ENCODE measurements at regions not wholly inside any gene's neighbourhood (a gene's known extent, or its start where the extent isn't known, plus 50 kb on each side); places are given as distances from the start of the nearest gene placed in this dataset.

DNA sequence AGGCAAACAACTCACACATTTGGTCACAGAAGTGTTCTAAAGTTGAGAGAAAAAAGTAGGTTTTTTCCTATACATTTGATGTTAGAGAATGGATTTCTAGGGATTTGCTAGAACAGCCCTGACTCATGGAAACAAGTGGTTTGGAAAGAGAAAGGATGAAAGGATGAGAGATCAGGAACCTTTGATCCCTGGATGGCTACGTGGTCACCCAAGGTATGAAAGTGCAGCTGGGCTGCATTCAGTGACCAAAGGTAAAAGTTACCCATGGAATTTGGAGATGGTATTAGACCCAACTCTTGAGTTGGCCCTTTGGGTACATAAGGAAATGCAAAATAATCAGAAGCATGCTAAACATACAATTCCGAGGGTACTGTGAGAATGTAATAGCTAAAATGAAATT, 61.3 kb upstream of the SPIN1 start:
- Histone ChIP-seq H3K27ac (no peak overlapping the region), H3K4me1 (replicated peaks) (peaks cover 8% of the 10 kb centered on the region), H3K27me3 (replicated peaks) (no peaks in the 10 kb centered on the region), H3K9me3 (replicated peaks) (no peaks in the 10 kb centered on the region), H3K4me3 (no peak overlapping the region), H3K36me3 (no peaks in the 10 kb centered on the region)
- DNase-seq (ENCODE audit: low read depth in 1 of 2, low spot score in 2 of 2) = no peak

DNA sequence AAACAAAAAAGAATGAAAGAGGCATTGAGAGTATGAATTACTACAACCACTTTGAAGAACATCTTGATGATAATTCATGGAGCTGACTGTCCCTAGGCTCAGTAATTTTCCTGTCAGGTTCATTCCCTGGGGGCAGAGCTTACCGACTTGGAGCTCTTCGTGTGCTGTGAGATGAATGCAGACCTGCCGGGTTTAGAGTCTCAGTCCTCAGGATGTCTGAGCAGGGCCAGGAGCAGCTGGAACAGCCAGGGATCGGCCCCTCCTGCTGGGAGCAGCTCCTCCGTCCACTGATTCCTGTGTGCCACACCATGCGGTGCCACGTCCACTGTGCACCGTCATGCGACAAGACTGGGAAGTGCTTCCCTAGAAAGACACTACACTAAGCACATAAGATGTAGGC, 62.2 kb upstream of the SPIN1 start:
- Histone ChIP-seq H3K9me3 (replicated peaks) (no peaks in the 10 kb centered on the region), H3K4me3 (no peak overlapping the region), H3K36me3 (no peaks in the 10 kb centered on the region), H3K4me1 (replicated peaks) (peaks cover 11% of the 10 kb centered on the region), H3K27me3 (replicated peaks) (no peaks in the 10 kb centered on the region), H3K27ac (no peak overlapping the region)
- DNase-seq (ENCODE audit: low read depth in 1 of 2, low spot score in 2 of 2) = no peak

DNA sequence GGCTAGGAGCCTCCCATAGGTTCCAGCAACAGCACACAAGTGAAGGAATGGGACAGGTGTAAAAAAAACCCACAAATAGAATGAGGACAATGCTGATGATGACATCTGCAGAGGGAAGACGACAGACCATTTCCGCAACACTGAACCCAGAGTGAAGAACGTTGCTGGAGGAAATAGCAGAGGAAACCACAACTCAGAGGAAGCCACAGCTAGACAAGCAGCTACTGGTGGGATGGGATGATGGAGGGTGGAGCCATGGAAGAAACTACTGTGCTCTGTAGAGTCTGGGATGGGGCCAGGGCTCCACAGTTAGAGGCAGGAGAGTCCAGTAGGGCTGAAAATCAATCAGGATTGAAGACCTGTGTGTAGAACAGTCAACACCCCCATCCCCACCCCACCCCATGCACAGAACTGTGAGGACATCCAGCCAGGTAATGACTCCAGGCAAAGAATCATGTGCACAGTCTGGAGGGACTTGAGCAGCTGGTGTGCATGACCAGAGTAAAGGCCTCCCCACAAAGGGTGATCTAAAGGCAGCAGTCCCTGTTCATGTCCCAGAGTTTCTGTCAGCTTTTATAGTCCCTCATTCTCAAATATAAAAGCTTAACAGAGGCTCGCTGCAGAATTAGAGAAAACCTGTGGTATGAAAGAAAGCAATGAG, 65.2 kb upstream of the SPIN1 start:
- DNase-seq (ENCODE audit: low read depth in 1 of 2, low spot score in 2 of 2) = no peak
- no peaks in the 10 kb centered on the region for H3K9me3 ChIP-seq (replicated peaks)
- no peak overlapping the region for H3K27ac ChIP-seq
- H3K36me3 ChIP-seq = no peaks in the 10 kb centered on the region
- no peaks in the 10 kb centered on the region for H3K27me3 ChIP-seq (replicated peaks)
- peaks cover 34% of the 10 kb centered on the region for H3K4me1 ChIP-seq (replicated peaks)
- no peak overlapping the region for H3K4me3 ChIP-seq

DNA sequence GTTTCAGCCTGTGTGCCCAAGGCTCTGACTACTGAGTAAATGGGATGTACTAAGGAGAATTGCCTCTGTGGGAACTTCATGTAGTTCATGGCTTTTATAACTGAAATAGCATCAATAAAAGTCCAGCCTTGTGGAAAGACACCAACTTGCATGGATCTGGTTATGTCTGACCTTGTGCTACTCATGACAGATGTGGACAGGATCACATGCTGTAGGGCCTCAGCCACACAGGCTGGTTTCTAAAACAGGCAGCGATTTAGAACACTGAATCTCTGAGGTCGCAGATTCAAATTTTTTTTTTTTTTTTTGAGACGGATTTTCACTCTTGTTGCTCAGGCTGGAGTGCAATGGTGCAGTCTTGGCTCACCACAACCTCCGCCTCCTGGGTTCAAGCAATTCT, 66.5 kb upstream of the SPIN1 start:
- H3K27ac ChIP-seq = no peak overlapping the region
- H3K4me3 ChIP-seq = no peak overlapping the region
- no peaks in the 10 kb centered on the region for H3K36me3 ChIP-seq
- H3K4me1 ChIP-seq (replicated peaks) = peaks cover 34% of the 10 kb centered on the region
- no peaks in the 10 kb centered on the region for H3K27me3 ChIP-seq (replicated peaks)
- no peaks in the 10 kb centered on the region for H3K9me3 ChIP-seq (replicated peaks)
- DNase-seq (ENCODE audit: low read depth in 1 of 2, low spot score in 2 of 2) = no peak

DNA sequence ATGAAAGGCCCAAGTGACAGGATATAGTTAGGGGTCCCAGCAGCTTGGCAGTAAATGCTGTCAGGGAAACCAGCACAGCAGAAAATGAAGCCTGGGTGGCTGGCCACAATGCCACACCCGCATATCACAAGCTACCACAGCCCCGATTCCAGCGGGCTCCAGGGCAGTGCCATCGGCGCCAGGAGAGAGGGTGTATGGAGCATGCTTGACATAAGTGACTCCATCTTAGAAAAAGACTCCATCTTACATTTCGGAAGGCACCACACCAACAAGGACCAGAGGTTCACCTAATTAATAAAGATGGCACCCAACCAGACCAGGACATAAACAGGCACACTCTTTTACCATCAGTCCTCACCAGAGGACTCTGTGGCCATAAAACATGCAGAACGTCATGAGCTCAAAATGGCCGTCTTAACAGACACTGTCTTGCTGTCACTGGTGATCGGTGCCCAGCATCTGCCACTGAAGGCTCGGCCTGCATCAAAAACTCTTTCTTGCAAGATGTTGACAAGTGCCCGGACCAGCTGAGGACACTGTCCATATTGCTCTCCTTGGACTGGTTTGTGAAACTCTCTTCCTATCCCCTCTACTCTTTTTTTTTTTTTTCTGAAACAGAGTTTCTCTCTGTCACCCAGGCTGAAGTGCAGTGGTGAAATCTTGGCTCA, 67.4 kb upstream of the SPIN1 start:
- H3K36me3 ChIP-seq = no peaks in the 10 kb centered on the region
- H3K4me1 ChIP-seq (replicated peaks) = peaks cover 36% of the 10 kb centered on the region
- H3K4me3 ChIP-seq = no peak overlapping the region
- H3K27ac ChIP-seq = peak overlapping the region; percentile 50
- no peaks in the 10 kb centered on the region for H3K27me3 ChIP-seq (replicated peaks)
- no peaks in the 10 kb centered on the region for H3K9me3 ChIP-seq (replicated peaks)
- DNase-seq (ENCODE audit: low read depth in 1 of 2, low spot score in 2 of 2) = no peak

DNA sequence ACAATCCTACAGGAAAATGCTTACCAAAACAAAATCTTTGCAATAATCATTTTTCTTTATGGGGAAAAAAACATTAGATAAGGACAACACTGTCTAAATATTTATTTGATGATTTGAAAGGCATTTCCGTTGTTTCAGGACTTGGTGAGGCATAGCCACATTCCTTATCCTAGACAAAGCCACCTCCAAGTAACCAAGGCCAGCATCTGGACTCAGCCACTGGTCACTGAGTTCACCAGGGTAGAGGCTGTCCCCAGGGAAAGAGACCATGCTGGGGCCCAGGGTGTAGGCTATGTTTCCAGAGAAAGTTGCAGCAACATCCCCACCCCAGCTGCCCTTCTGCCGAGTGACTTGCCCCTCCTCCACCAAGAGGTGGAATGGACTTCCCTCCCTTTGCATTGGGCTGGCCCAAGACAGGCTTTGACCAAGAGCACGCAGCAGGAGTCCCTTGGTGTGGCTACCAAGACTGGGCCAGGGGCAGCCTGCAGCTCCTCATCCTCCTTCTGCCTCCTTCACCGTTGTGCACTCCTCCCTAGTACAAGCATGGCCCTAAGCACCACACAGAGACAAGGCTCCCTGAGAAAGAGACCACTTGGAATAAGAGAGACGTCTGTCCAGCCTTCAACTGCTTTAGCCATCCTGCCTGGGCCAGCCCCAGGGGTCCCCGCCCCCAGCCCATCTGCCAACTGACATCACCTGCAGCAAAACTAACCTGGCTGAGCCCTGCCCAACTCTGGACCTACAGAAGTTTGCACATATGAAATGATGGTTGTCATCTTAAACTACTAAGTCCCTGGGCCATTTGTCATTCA, 68.1 kb upstream of the SPIN1 start:
- DNase-seq (ENCODE audit: low read depth in 1 of 2, low spot score in 2 of 2) = peak; percentile 73 to 81
- H3K27me3 ChIP-seq (replicated peaks) = no peaks in the 10 kb centered on the region
- H3K27ac ChIP-seq = peak overlapping the region; percentile 50

DNA sequence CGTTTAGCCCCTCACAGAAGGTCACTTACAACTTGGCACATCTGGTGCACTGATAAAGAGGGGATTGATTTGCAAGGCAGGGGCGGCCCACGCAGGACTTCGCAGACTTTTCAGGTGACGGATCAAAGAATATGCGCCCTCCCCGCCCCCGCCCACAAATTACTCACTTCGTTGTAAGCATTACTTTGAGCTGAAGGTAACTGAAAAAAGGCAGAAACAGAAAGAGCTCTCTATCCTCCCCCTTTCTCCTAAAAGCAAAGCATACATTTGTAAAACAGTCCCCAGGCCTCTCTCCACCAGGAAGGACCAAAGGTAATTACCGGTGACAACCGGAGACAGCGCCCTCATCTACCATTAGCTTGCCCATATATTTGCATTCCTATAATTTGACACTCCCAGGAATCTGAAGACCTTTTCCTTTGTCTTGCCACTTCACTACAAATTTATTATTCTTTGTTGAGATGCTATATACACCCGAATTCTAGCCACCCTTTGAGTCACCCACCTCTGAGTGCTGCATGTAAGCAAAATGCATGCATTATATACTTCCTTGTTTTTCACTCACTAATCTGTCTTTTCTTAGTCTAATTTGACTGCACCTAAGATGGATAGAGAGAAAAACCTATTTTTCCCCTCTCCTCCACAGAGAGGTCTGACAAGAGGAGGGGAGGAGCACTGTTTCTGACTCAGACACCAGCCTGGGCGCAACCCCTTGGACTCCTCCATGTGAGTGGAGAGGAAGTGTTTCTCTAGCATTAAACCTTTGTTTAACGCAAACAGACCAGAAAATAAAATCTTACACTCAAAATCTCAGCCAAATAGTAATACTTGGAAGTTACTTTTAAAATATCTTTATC, 74.7 kb upstream of the SPIN1 start:
- peaks cover 37% of the 10 kb centered on the region for H3K4me1 ChIP-seq (replicated peaks)
- no peak overlapping the region for H3K27ac ChIP-seq
- no peaks in the 10 kb centered on the region for H3K27me3 ChIP-seq (replicated peaks)
- H3K4me3 ChIP-seq = no peak overlapping the region
- H3K9me3 ChIP-seq (replicated peaks) = no peaks in the 10 kb centered on the region
- H3K36me3 ChIP-seq = no peaks in the 10 kb centered on the region
- peak in 1 of 2 experiments; percentile 15 for DNase-seq (ENCODE audit: low read depth in 1 of 2, low spot score in 2 of 2)

More for the DNA sequence above, 68.1 kb upstream of the SPIN1 start:
- H3K4me3 ChIP-seq = no peak overlapping the region
- no peaks in the 10 kb centered on the region for H3K9me3 ChIP-seq (replicated peaks)
- no peaks in the 10 kb centered on the region for H3K36me3 ChIP-seq
- peaks cover 37% of the 10 kb centered on the region for H3K4me1 ChIP-seq (replicated peaks)

DNA sequence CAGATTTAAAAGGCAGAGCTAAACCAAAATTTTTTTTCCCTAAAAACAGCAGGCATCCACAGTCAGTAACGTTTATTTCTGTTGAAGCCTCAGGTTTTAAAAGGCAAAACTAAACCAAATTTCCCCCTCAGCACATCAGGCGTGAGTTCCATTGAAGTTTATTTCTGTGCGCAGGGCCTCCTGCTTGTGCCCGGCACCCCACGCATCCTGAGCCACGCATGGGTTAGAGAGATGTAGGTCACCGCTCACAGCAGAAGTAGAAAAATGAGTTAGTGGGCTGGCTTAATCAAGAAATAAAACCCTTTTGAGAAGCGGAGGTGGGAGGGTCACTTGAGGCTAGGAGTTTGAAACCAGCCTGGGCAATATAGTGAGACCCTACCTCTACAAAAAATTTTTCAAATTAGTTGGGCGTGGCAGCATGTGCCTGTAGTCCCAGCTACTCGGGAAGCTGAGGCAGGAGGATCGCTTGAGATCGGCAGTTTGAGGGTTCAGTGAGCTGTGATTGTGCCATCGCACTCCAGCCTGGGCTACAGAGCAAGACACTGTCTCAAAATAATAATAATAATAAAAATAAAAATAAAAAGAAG, 75.6 kb upstream of the SPIN1 start:
- Histone ChIP-seq H3K27ac (no peak overlapping the region), H3K4me1 (replicated peaks) (peaks cover 47% of the 10 kb centered on the region), H3K27me3 (replicated peaks) (no peaks in the 10 kb centered on the region), H3K9me3 (replicated peaks) (no peaks in the 10 kb centered on the region), H3K4me3 (no peak overlapping the region), H3K36me3 (no peaks in the 10 kb centered on the region)
- no peak for DNase-seq (ENCODE audit: low read depth in 1 of 2, low spot score in 2 of 2)

DNA sequence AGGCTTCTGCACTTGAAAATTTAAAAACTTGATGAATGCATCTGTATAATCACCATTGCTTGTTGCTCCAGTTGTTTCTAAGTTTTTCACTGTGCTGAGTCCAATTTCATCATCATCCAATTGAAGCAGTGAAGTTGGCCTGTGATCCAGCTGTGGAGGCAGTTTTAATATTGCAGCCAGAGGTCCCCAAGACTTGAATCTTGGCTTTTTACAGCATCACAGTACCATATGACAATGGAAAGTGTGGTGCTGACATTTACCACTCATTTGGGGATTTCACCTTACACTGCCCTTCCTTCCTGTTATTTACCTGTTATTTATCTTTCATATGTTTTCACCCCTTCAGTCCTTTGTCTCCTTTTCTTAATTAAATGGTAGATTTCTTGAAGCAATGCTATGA, 76.2 kb upstream of the SPIN1 start:
- Histone ChIP-seq H3K36me3 (no peaks in the 10 kb centered on the region), H3K4me1 (replicated peaks) (peaks cover 53% of the 10 kb centered on the region), H3K9me3 (replicated peaks) (no peaks in the 10 kb centered on the region)

DNA sequence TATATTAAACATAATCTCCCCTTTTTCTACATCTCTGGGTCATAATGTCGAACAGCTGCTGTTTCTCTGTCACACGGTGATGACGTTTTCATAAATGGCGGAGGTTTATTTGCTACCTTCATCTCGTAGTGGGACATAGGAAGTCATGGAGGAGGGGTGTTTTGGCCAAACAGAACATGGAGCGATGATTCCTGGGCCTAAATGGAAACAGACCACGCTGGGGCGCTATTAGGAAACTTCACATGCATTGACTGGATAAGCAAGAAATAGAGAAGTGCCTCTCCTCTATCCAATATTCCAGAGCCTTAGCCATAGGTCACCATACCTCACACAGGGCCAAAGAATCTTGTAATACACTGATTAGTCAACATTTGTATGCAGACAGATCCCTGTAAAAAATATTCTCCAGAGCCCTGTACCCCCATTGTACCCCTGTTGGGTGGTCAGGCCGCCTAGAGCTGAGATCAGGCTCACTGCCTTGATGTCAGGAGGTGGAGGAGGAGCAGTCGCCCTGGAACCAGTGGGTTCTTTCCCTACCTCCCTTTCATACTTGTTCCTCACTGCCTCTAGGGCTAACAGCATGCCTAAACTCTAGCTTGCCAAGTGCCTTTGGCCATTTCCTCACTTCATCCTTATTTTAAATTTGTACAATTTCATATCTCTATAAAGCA, 77.8 kb upstream of the SPIN1 start:
- DNase-seq (ENCODE audit: low read depth in 1 of 2, low spot score in 2 of 2) = no peak
- no peaks in the 10 kb centered on the region for H3K9me3 ChIP-seq (replicated peaks)
- H3K4me3 ChIP-seq = no peak overlapping the region
- H3K4me1 ChIP-seq (replicated peaks) = peaks cover 54% of the 10 kb centered on the region
- no peak overlapping the region; the same call in 1 of the 2 replicates for H3K27ac ChIP-seq
- H3K27me3 ChIP-seq (replicated peaks) = no peaks in the 10 kb centered on the region
- no peaks in the 10 kb centered on the region for H3K36me3 ChIP-seq

More for the DNA sequence above, 76.2 kb upstream of the SPIN1 start:
- Histone ChIP-seq H3K27me3 (replicated peaks) (no peaks in the 10 kb centered on the region), H3K4me3 (no peak overlapping the region), H3K27ac (no peak overlapping the region)
- DNase-seq (ENCODE audit: low read depth in 1 of 2, low spot score in 2 of 2) = no peak

DNA sequence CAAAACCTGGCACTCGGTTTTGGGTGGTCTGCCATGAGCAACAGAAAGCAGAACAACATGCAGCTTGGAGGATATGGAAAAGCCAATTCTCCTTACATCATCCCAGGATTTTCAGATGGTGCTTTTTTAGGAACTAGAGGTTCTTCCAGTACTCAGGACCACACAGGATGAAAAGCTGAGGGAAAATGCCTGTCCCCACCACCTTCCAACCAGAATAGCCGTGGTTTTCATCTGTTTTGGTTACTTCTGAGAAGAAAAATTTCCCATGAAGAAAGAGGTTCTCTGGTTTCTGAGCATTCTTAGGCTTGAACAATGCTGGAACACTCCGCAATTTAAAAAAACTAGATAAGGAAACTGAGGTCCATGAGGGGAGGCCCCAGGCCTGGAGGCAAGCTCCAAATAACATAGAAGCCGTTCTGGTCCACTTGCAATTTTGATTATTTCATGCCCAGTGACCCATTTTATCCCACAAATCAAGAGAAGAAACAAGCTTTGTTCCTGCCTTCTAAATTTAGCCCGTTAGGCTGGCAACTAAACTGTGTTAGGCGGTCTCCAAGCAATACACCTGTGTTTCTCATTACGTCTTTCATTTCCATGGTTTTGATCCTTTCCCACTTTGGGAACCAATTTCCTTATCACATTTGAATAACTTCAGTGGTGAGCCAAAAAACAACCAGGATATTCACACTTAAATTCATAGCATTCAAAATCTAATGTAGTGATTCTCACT, 79.2 kb upstream of the SPIN1 start:
- no peaks in the 10 kb centered on the region for H3K36me3 ChIP-seq
- no peaks in the 10 kb centered on the region for H3K9me3 ChIP-seq (replicated peaks)
- peak overlapping the region; percentile 83 for H3K27ac ChIP-seq
- H3K4me3 ChIP-seq = no peak overlapping the region
- DNase-seq (ENCODE audit: low read depth in 1 of 2, low spot score in 2 of 2) = peak; percentile 57 to 90
- H3K27me3 ChIP-seq (replicated peaks) = no peaks in the 10 kb centered on the region
- H3K4me1 ChIP-seq (replicated peaks) = peaks cover 64% of the 10 kb centered on the region

DNA sequence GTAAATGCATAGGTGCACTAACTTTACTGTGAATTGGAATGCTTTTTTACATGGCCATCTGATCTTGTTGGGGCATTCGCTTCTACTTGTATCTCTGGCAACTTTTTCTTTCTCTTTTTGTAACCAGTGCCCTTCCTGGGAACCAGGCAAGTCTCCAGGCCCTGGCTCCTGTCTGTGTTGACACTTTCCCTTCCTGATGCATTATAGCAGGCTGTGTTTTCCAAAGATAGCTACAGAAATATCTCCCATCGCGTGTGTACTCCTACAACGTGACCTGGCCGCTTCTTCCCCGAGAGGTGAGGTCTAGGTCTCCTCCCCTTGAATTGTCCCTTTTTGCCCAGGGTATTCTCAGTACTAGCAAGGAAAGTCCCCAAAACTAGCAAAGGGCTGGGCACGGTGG, 81.1 kb upstream of the SPIN1 start:
- no peaks in the 10 kb centered on the region for H3K9me3 ChIP-seq (replicated peaks)
- H3K27me3 ChIP-seq (replicated peaks) = no peaks in the 10 kb centered on the region
- H3K4me3 ChIP-seq = no peak overlapping the region
- DNase-seq (ENCODE audit: low read depth in 1 of 2, low spot score in 2 of 2) = no peak
- no peak overlapping the region for H3K27ac ChIP-seq
- no peaks in the 10 kb centered on the region for H3K36me3 ChIP-seq
- H3K4me1 ChIP-seq (replicated peaks) = peaks cover 65% of the 10 kb centered on the region
